DND-41 (cell line): ENCODE measurements at regions not wholly inside any gene's neighbourhood (a gene's known extent, or its start where the extent isn't known, plus 50 kb on each side); places are given as distances from the start of the nearest gene placed in this dataset.

Experiments used
- EZH2 ChIP-seq: IDR thresholded peaks from 3 replicates; pipeline ENCODE4 v1.6.1; 2012; ENCODE audit warnings: borderline replicate concordance, low read depth, mild to moderate bottlenecking, moderate library complexity, low read length, inconsistent platforms; ENCODE audit not compliant: severe bottlenecking
- TF ChIP-seq, protein P1 (sequence below): IDR thresholded peaks from 2 replicates; pipeline ENCODE4 v1.5.1; 2012; ENCODE audit warnings: borderline replicate concordance, low read length, moderate library complexity, mild to moderate bottlenecking; ENCODE audit not compliant: poor library complexity, severe bottlenecking; ENCODE audit errors: extremely low read depth

GRCh38 chr1:221503268-221503667 is 238.6 kb downstream of the DUSP10 start:
- TF ChIP-seq, protein P1, sequence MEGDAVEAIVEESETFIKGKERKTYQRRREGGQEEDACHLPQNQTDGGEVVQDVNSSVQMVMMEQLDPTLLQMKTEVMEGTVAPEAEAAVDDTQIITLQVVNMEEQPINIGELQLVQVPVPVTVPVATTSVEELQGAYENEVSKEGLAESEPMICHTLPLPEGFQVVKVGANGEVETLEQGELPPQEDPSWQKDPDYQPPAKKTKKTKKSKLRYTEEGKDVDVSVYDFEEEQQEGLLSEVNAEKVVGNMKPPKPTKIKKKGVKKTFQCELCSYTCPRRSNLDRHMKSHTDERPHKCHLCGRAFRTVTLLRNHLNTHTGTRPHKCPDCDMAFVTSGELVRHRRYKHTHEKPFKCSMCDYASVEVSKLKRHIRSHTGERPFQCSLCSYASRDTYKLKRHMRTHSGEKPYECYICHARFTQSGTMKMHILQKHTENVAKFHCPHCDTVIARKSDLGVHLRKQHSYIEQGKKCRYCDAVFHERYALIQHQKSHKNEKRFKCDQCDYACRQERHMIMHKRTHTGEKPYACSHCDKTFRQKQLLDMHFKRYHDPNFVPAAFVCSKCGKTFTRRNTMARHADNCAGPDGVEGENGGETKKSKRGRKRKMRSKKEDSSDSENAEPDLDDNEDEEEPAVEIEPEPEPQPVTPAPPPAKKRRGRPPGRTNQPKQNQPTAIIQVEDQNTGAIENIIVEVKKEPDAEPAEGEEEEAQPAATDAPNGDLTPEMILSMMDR, result no peak
- no peak for TF ChIP-seq EZH2
